ENCODE measurements at regions not wholly inside any gene's neighbourhood (a gene's known extent, or its start where the extent isn't known, plus 50 kb on each side); places are given as distances from the start of the nearest gene placed in this dataset.

- TF ChIP-seq ZNF891 (CRISPR knock-in tag; IDR thresholded peaks at IDR 0.05) = peak; percentile 100
- peak; percentile 98 for TF ChIP-seq RXRA (CRISPR knock-in tag; IDR thresholded peaks at IDR 0.05)
- 0 out of 2 replicates have a peak, but pooled peaks have one; percentile 34 for TF ChIP-seq GTF2F1 (IDR thresholded peaks at IDR 0.05; ENCODE audit: low read length)
- peak; percentile 99 for TF ChIP-seq EEA1 (CRISPR knock-in tag; IDR thresholded peaks at IDR 0.05; ENCODE audit: borderline replicate concordance)
- peak; percentile 100 for TF ChIP-seq HNF4A (CRISPR knock-in tag; IDR thresholded peaks at IDR 0.05)
- peak; percentile 97 for TF ChIP-seq TEAD3 (CRISPR knock-in tag; optimal IDR thresholded peaks at IDR 0.05; ENCODE audit: borderline replicate concordance)
- peak; percentile 72; the same call in 1 of the 2 replicates for TF ChIP-seq MAFG (CRISPR knock-in tag; IDR thresholded peaks at IDR 0.05)
- peak; percentile 74 for TF ChIP-seq NFYC (CRISPR knock-in tag; IDR thresholded peaks at IDR 0.05)
- TF ChIP-seq CBX2 (IDR thresholded peaks at IDR 0.05; ENCODE audit: low read depth, low read length) = no peak
- peak; percentile 100 for TF ChIP-seq CBX2 (CRISPR knock-in tag; IDR thresholded peaks at IDR 0.05; ENCODE audit: low read depth)
- peak; percentile 99 for TF ChIP-seq ZNF619 (CRISPR knock-in tag; IDR thresholded peaks at IDR 0.05)
- TF ChIP-seq LBX2 (CRISPR knock-in tag; IDR thresholded peaks at IDR 0.05; ENCODE audit: borderline replicate concordance) = peak; percentile 99; the same call in 1 of the 2 replicates
- 0 out of 2 replicates have a peak, but pooled peaks have one; percentile 20 for TF ChIP-seq ZNF260 (CRISPR knock-in tag; IDR thresholded peaks at IDR 0.05; ENCODE audit: borderline replicate concordance, low read depth)
- TF ChIP-seq REPIN1 (CRISPR knock-in tag; IDR thresholded peaks at IDR 0.05; ENCODE audit: borderline replicate concordance, low read depth) = peak; percentile 100
- peak; percentile 99 for TF ChIP-seq FOSL2 (CRISPR knock-in tag; IDR thresholded peaks at IDR 0.05)
- TF ChIP-seq ZNF724P (CRISPR knock-in tag; IDR thresholded peaks at IDR 0.05; ENCODE audit: borderline replicate concordance) = peak; percentile 100
- TF ChIP-seq ZNF362 (CRISPR knock-in tag; IDR thresholded peaks at IDR 0.05; ENCODE audit: borderline replicate concordance) = peak; percentile 100
- no peak for TF ChIP-seq MATR3 (CRISPR knock-in tag; IDR thresholded peaks at IDR 0.05)
- peak; percentile 98 for TF ChIP-seq ZNF142 (CRISPR knock-in tag; IDR thresholded peaks at IDR 0.05)
- peak; percentile 58; the same call in 1 of the 2 replicates for TF ChIP-seq SIN3B (IDR thresholded peaks at IDR 0.05; ENCODE audit: low read length)
- peak; percentile 99 for TF ChIP-seq ZSCAN12 (CRISPR knock-in tag; IDR thresholded peaks at IDR 0.05)
- TF ChIP-seq ZBTB42 (CRISPR knock-in tag; IDR thresholded peaks at IDR 0.05) = peak; percentile 99
- TF ChIP-seq ZNF703 (CRISPR knock-in tag; IDR thresholded peaks at IDR 0.05; ENCODE audit: borderline replicate concordance) = peak; percentile 100
- no peak; the same call in 1 of the 2 replicates for TF ChIP-seq SMARCC2 (IDR thresholded peaks at IDR 0.05)
These were observed 52.6 kb upstream of the NAA20 start (continued) for GRCh38 chr20:19964289-19965265.

Measured in HepG2 (cell line).